Endodermal cell (in vitro differentiated cells): ENCODE measurements at regions not wholly inside any gene's neighbourhood (a gene's known extent, or its start where the extent isn't known, plus 50 kb on each side); places are given as distances from the start of the nearest gene placed in this dataset.
A peak's percentile ranks its signal among the peaks of the same experiment; 100 is the strongest.

Source experiments
- DNase-seq: peaks from one replicate; pipeline ENCODE4 v3.0.0-alpha.2; 2017
- H3K27ac ChIP-seq: 2 replicates; pipeline ENCODE4 v1.5.1; 2013; ENCODE audit warnings: mild to moderate bottlenecking, low read depth, low read length, moderate library complexity
- H3K27me3 ChIP-seq: 2 replicates; pipeline ENCODE4 v1.6.1; 2013; ENCODE audit warnings: mild to moderate bottlenecking, low read length, moderate library complexity; ENCODE audit not compliant: insufficient read depth, control insufficient read depth, poor library complexity, severe bottlenecking
- H3K36me3 ChIP-seq: 2 replicates; pipeline ENCODE4 v1.7.0; 2013; ENCODE audit warnings: mild to moderate bottlenecking, low read length, moderate library complexity; ENCODE audit not compliant: control insufficient read depth, insufficient read depth
- H3K4me1 ChIP-seq: one replicate; pipeline ENCODE4 v1.7.0; 2013; ENCODE audit warnings: low read length; ENCODE audit not compliant: control insufficient read depth, insufficient read depth
- H3K4me3 ChIP-seq: 2 replicates; pipeline ENCODE4 v1.5.1; 2013; ENCODE audit warnings: mild to moderate bottlenecking, low read length, moderate library complexity
- H3K9ac ChIP-seq: 2 replicates; pipeline ENCODE4 v1.6.1; 2013; ENCODE audit warnings: mild to moderate bottlenecking, low read length, moderate library complexity; ENCODE audit not compliant: poor library complexity, severe bottlenecking; ENCODE audit errors: extremely low read depth
- H3K9me3 ChIP-seq: 2 replicates; pipeline ENCODE4 v1.6.1; 2013; ENCODE audit warnings: mild to moderate bottlenecking, low read length, moderate library complexity; ENCODE audit not compliant: control insufficient read depth
- H3K27ac Mint-ChIP-seq: 2 replicates; pipeline ENCODE4 v1.8.0; 2020; ENCODE audit warnings: mixed read lengths
- H3K27me3 Mint-ChIP-seq: 2 replicates; pipeline ENCODE4 v1.8.0; 2021; ENCODE audit warnings: mild to moderate bottlenecking, mixed read lengths; ENCODE audit not compliant: insufficient read depth
- H3K36me3 Mint-ChIP-seq: 2 replicates; pipeline ENCODE4 v1.8.0; 2020; ENCODE audit warnings: low read depth, mixed read lengths
- H3K4me1 Mint-ChIP-seq: 2 replicates; pipeline ENCODE4 v1.8.0; 2020; ENCODE audit warnings: mixed read lengths
- H3K4me3 Mint-ChIP-seq: 2 replicates; pipeline ENCODE4 v1.8.0; 2020; ENCODE audit warnings: mild to moderate bottlenecking, moderate library complexity, mixed read lengths
- H3K9me3 Mint-ChIP-seq: 2 replicates; pipeline ENCODE4 v1.8.0; 2020; ENCODE audit warnings: mild to moderate bottlenecking, mixed read lengths
- CTCF ChIP-seq: fragments of 200-600 bp; sonication (generic); conservative IDR thresholded peaks from 2 replicates; pipeline ENCODE4 v1.5.0; 2021; ENCODE audit warnings: antibody characterized with exemption, mild to moderate bottlenecking
- WGBS, 2 experiments: methylation state at CpG; one replicate each; pipeline versions ENCODE4 v1.1.5 to v1.1.7; 2013; ENCODE audit warnings: missing lambda C conversion rate in 2 of 2, mixed read lengths in 1 of 2; ENCODE audit not compliant: insufficient coverage in 1 of 2, insufficient read length in 1 of 2; 5-methylcytosine and 5-hydroxymethylcytosine counted together

- Histone ChIP-seq H3K9me3 (no peaks in the 10 kb centered on the region), H3K4me1 (peaks cover 12% of the 10 kb centered on the region), H3K27ac (peak overlapping the region; percentile 36), H3K9ac (peak overlapping the region; percentile 11), H3K36me3 (no peaks in the 10 kb centered on the region), H3K4me3 (no peak overlapping the region), H3K27me3 (no peaks in the 10 kb centered on the region)
- H3K36me3 Mint-ChIP-seq = no peaks in the 10 kb centered on the region
- no peak overlapping the region for H3K4me3 Mint-ChIP-seq
- no peak for TF ChIP-seq CTCF
- H3K9me3 Mint-ChIP-seq = no peaks in the 10 kb centered on the region
- H3K27ac Mint-ChIP-seq = peak overlapping the region; percentile 92
- H3K27me3 Mint-ChIP-seq = no peaks in the 10 kb centered on the region
- H3K4me1 Mint-ChIP-seq = peaks cover 54% of the 10 kb centered on the region
- peak; percentile 72 for DNase-seq
- WGBS, 2 experiments = 43 to 63% methylated on average over 1 to 2 of the region's 2 CpGs
Observed at GRCh38 chr12:42801271-42801670, 211.7 kb upstream of the PRICKLE1 start.

- H3K4me3 ChIP-seq = no peak overlapping the region
- no peaks in the 10 kb centered on the region for H3K27me3 Mint-ChIP-seq
- no peaks in the 10 kb centered on the region for H3K36me3 Mint-ChIP-seq
- H3K4me1 ChIP-seq = peaks cover 9% of the 10 kb centered on the region
- no peak overlapping the region for H3K4me3 Mint-ChIP-seq
- peaks cover 52% of the 10 kb centered on the region for H3K4me1 Mint-ChIP-seq
- H3K27ac Mint-ChIP-seq = peak overlapping the region; percentile 92
- no peaks in the 10 kb centered on the region for H3K9me3 Mint-ChIP-seq
- no peak for DNase-seq
- H3K36me3 ChIP-seq = no peaks in the 10 kb centered on the region
- H3K27ac ChIP-seq = no peak overlapping the region
- no peaks in the 10 kb centered on the region for H3K27me3 ChIP-seq
- WGBS, 2 experiments = 75% methylated on average over 1 of the region's 1 CpG; no CpG with 5 or more reads in 1 of the 2 experiments
- H3K9ac ChIP-seq = no peak overlapping the region
- H3K9me3 ChIP-seq = no peaks in the 10 kb centered on the region
- no peak for TF ChIP-seq CTCF
Observed at GRCh38 chr12:42799966-42800365, 210.4 kb upstream of the PRICKLE1 start.

- Histone ChIP-seq H3K27ac (no peak overlapping the region), H3K9me3 (no peaks in the 10 kb centered on the region), H3K36me3 (no peaks in the 10 kb centered on the region), H3K27me3 (no peaks in the 10 kb centered on the region), H3K4me3 (no peak overlapping the region), H3K4me1 (peaks cover 7% of the 10 kb centered on the region), H3K9ac (no peak overlapping the region)
- Mint-ChIP-seq H3K36me3 (no peaks in the 10 kb centered on the region), H3K4me3 (no peak overlapping the region), H3K9me3 (no peaks in the 10 kb centered on the region), H3K27me3 (no peaks in the 10 kb centered on the region), H3K27ac (no peak overlapping the region), H3K4me1 (peaks cover 55% of the 10 kb centered on the region)
- DNase-seq = no peak
- WGBS, 2 experiments = 97 to 100% methylated on average over 2 of the region's 2 CpGs
- TF ChIP-seq CTCF = no peak
Observed at GRCh38 chr12:42798811-42799438, 209.4 kb upstream of the PRICKLE1 start.
